Gastroesophageal sphincter (tissue), 4 donors: ENCODE measurements at regions not wholly inside any gene's neighbourhood (a gene's known extent, or its start where the extent isn't known, plus 50 kb on each side); places are given as distances from the start of the nearest gene placed in this dataset.

Source experiments
- ATAC-seq: fragments of 150-250 bp; one replicate; pipeline ENCODE4 v1.9.1; 2016; ENCODE audit warnings: mild to moderate bottlenecking, moderate library complexity
- H3K27ac ChIP-seq, 4 donors: fragments of 200-600 bp; sonication (generic) in 3 of 4; 1 replicate in 3 of 4; 2 replicates in 1 of 4; pipeline ENCODE4 v1.5.1; 2016 to 2019
- H3K27me3 ChIP-seq: fragments of 200-600 bp; sonication (generic); one replicate; pipeline ENCODE4 v1.5.1; 2019
- H3K36me3 ChIP-seq, 2 donors: fragments of 200-600 bp; sonication (generic); one replicate each; pipeline ENCODE4 v1.5.1; 2019; ENCODE audit warnings: control low read depth in 1 of 2
- H3K4me1 ChIP-seq, 3 donors: fragments of 200-600 bp; sonication (generic); 1 replicate in 2 of 3; 2 replicates in 1 of 3; pipeline ENCODE4 v1.5.1; 2016 to 2019; ENCODE audit warnings: control low read depth in 2 of 3
- H3K4me3 ChIP-seq, 2 donors: fragments of 200-600 bp; sonication (generic); one replicate each; pipeline ENCODE4 v1.5.1; 2019; ENCODE audit warnings: mild to moderate bottlenecking in 1 of 2, moderate library complexity in 1 of 2
- H3K9me3 ChIP-seq, 3 donors: fragments of 200-600 bp; sonication (generic); one replicate each; pipeline ENCODE4 v1.5.1; 2017 to 2019; ENCODE audit warnings: control low read depth in 2 of 3
- CTCF ChIP-seq, 4 experiments: fragments of 200-600 bp in 2 of 4; fragments of 450-650 bp in 2 of 4; sonication (generic) in 1 of 4; IDR thresholded peaks; one replicate each; pipeline ENCODE4 v1.5.1; 2017 to 2019; ENCODE audit warnings: antibody characterized with exemption in 4 of 4, mild to moderate bottlenecking in 2 of 4, moderate library complexity in 2 of 4
- POLR2AphosphoS5 ChIP-seq: sonication (generic); formaldehyde crosslinking; IDR thresholded peaks from one replicate; pipeline ENCODE4 v1.6.1; 2017; ENCODE audit warnings: antibody characterized with exemption
- WGBS, 2 donors: methylation state at CpG; one replicate each; pipeline ENCODE4 v1.1.5; 2018; ENCODE audit warnings: low coverage in 1 of 2; 5-methylcytosine and 5-hydroxymethylcytosine counted together

GRCh38 chrX:78886550-78886949 is 58.6 kb upstream of the P2RY10 start:
- no peak for ATAC-seq

More at GRCh38 chrX:78886550-78886949, 58.6 kb upstream of the P2RY10 start:
- Histone ChIP-seq H3K4me3 (no peak overlapping the region), H3K4me1 (no peaks in the 10 kb centered on the region), H3K27ac (no peak overlapping the region), H3K27me3 (no peaks in the 10 kb centered on the region), H3K9me3 (no peaks in the 10 kb centered on the region), H3K36me3 (no peaks in the 10 kb centered on the region)
- 13 to 41% methylated on average over 5 of the region's 5 CpGs for WGBS, 2 donors
- TF ChIP-seq CTCF (IDR thresholded peaks at IDR 0.05) (peak; percentile 21 to 51 (median 42)), POLR2AphosphoS5 (no peak)
